B cell (primary cell): ENCODE measurements at regions not wholly inside any gene's neighbourhood (a gene's known extent, or its start where the extent isn't known, plus 50 kb on each side); places are given as distances from the start of the nearest gene placed in this dataset.

Experiments used
- EZH2 ChIP-seq: IDR thresholded peaks from 2 replicates; pipeline ENCODE4 v1.6.1; 2012; ENCODE audit warnings: borderline replicate concordance, low read depth, mild to moderate bottlenecking, moderate library complexity, low read length; ENCODE audit not compliant: insufficient read depth, poor library complexity, severe bottlenecking
- TF ChIP-seq, protein P1 (sequence below): fragments of 200-600 bp; IDR thresholded peaks from one replicate; pipeline ENCODE4 v1.8.0; 2022; ENCODE audit warnings: antibody characterized with exemption, mild to moderate bottlenecking

DNA sequence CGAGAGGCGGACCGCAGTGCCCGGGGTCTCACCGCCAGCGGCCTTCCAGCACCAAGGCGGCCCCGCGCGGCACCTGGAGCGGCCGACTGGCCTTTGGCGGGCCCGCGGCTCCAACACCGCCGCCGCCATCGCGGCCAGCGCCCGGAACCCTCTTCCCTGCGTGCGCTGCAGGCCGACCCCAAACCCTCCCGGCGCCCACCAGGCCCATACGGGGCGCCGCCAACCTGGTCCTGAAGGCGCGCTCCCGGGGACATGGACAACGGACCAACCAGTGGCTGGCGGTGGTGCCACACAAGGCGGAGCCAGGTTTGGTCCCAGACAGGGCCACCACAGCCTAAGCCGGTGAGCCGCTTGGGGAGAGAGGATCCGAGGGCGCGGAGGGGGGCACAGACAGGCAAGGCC is 1514.8 kb upstream of the DEFB115 start:
- TF ChIP-seq, protein P1, sequence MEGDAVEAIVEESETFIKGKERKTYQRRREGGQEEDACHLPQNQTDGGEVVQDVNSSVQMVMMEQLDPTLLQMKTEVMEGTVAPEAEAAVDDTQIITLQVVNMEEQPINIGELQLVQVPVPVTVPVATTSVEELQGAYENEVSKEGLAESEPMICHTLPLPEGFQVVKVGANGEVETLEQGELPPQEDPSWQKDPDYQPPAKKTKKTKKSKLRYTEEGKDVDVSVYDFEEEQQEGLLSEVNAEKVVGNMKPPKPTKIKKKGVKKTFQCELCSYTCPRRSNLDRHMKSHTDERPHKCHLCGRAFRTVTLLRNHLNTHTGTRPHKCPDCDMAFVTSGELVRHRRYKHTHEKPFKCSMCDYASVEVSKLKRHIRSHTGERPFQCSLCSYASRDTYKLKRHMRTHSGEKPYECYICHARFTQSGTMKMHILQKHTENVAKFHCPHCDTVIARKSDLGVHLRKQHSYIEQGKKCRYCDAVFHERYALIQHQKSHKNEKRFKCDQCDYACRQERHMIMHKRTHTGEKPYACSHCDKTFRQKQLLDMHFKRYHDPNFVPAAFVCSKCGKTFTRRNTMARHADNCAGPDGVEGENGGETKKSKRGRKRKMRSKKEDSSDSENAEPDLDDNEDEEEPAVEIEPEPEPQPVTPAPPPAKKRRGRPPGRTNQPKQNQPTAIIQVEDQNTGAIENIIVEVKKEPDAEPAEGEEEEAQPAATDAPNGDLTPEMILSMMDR: no peak
- TF ChIP-seq EZH2: no peak
